Neural crest cell (in vitro differentiated cells): ENCODE measurements at regions not wholly inside any gene's neighbourhood (a gene's known extent, or its start where the extent isn't known, plus 50 kb on each side); places are given as distances from the start of the nearest gene placed in this dataset.

Source experiments
- DNase-seq: peaks from one replicate; pipeline ENCODE4 v3.0.0; 2021; ENCODE audit warnings: low read depth, mixed read lengths, low spot score
- H3K27ac Mint-ChIP-seq: one replicate; pipeline ENCODE4 v1.8.0; 2021; ENCODE audit warnings: mild to moderate bottlenecking, mixed read lengths; ENCODE audit not compliant: unreplicated experiment
- H3K27me3 Mint-ChIP-seq: 2 replicates; pipeline ENCODE4 v1.8.0; 2021; ENCODE audit warnings: low read depth, mild to moderate bottlenecking, mixed read lengths
- H3K36me3 Mint-ChIP-seq: 2 replicates; pipeline ENCODE4 v1.8.0; 2021; ENCODE audit warnings: low read depth, mild to moderate bottlenecking, mixed read lengths
- H3K4me1 Mint-ChIP-seq: 2 replicates; pipeline ENCODE4 v1.8.0; 2021; ENCODE audit warnings: mixed read lengths
- H3K4me3 Mint-ChIP-seq: one replicate; pipeline ENCODE4 v1.8.0; 2021; ENCODE audit warnings: mild to moderate bottlenecking, mixed read lengths
- H3K9me3 Mint-ChIP-seq: 2 replicates; pipeline ENCODE4 v1.8.0; 2021; ENCODE audit warnings: mixed read lengths
- CTCF ChIP-seq: fragments of 200-600 bp; sonication (generic); conservative IDR thresholded peaks from 2 replicates; pipeline ENCODE4 v1.5.0; 2021; ENCODE audit warnings: antibody characterized with exemption, mild to moderate bottlenecking

GRCh38 chr2:147049957-147050356 lies 794.9 kb upstream of the ACVR2A start:
- Mint-ChIP-seq H3K36me3 (peaks cover 3% of the 10 kb centered on the region), H3K27ac (no peak overlapping the region), H3K27me3 (no peaks in the 10 kb centered on the region), H3K9me3 (peaks cover 3% of the 10 kb centered on the region), H3K4me1 (peaks cover 10% of the 10 kb centered on the region), H3K4me3 (no peak overlapping the region)
- TF ChIP-seq CTCF = no peak
- no peak for DNase-seq

GRCh38 chr2:147046473-147046872 lies 798.4 kb upstream of the ACVR2A start:
- H3K36me3 Mint-ChIP-seq = no peaks in the 10 kb centered on the region
- no peak for TF ChIP-seq CTCF
- H3K27ac Mint-ChIP-seq = no peak overlapping the region
- no peaks in the 10 kb centered on the region for H3K9me3 Mint-ChIP-seq
- DNase-seq = no peak
- H3K4me3 Mint-ChIP-seq = no peak overlapping the region
- H3K4me1 Mint-ChIP-seq = peaks cover 26% of the 10 kb centered on the region
- no peaks in the 10 kb centered on the region for H3K27me3 Mint-ChIP-seq

GRCh38 chr2:147045113-147045512 lies 799.7 kb upstream of the ACVR2A start:
- Mint-ChIP-seq H3K27ac (no peak overlapping the region), H3K27me3 (no peaks in the 10 kb centered on the region), H3K4me3 (no peak overlapping the region), H3K36me3 (no peaks in the 10 kb centered on the region), H3K4me1 (peaks cover 34% of the 10 kb centered on the region), H3K9me3 (no peaks in the 10 kb centered on the region)
- DNase-seq = peak; percentile 68
- peak; percentile 80 for TF ChIP-seq CTCF

- no peaks in the 10 kb centered on the region for H3K36me3 Mint-ChIP-seq
- no peaks in the 10 kb centered on the region for H3K27me3 Mint-ChIP-seq
- H3K27ac Mint-ChIP-seq = no peak overlapping the region
- peaks cover 30% of the 10 kb centered on the region for H3K4me1 Mint-ChIP-seq
- no peak for TF ChIP-seq CTCF
- no peak overlapping the region for H3K4me3 Mint-ChIP-seq
- no peak for DNase-seq
- H3K9me3 Mint-ChIP-seq = no peaks in the 10 kb centered on the region
These were observed 803.7 kb upstream of the ACVR2A start for GRCh38 chr2:147041121-147041494.

GRCh38 chr2:147040298-147041120 lies 804.3 kb upstream of the ACVR2A start:
- Mint-ChIP-seq H3K36me3 (no peaks in the 10 kb centered on the region), H3K27ac (no peak overlapping the region), H3K4me1 (peaks cover 30% of the 10 kb centered on the region), H3K4me3 (no peak overlapping the region), H3K27me3 (no peaks in the 10 kb centered on the region), H3K9me3 (no peaks in the 10 kb centered on the region)
- no peak for DNase-seq
- no peak for TF ChIP-seq CTCF
